GM23338 (cell line): ENCODE measurements at regions not wholly inside any gene's neighbourhood (a gene's known extent, or its start where the extent isn't known, plus 50 kb on each side); places are given as distances from the start of the nearest gene placed in this dataset.

ENCODE experiments used
- ATAC-seq: fragments of 200-7000 bp; cut with Tn5 transposase; 3 replicates; pipeline ENCODE4 v1.9.1; 2020
- DNase-seq: peaks from one replicate; pipeline ENCODE4 v3.0.0-alpha.2; 2015; ENCODE audit warnings: low spot score
- H2AFZ ChIP-seq: fragments of 200-600 bp; sonication (generic); 2 replicates; pipeline ENCODE4 v1.8.0; 2016; ENCODE audit warnings: antibody characterized with exemption, mild to moderate bottlenecking, moderate library complexity
- H3F3A ChIP-seq: fragments of 200-600 bp; sonication (generic); replicated peaks from 2 replicates; pipeline ENCODE4 v1.8.0; 2017; ENCODE audit warnings: antibody characterized with exemption, mixed run types, low read depth
- H3K27ac ChIP-seq: fragments of 200-600 bp; sonication (generic); 2 replicates; pipeline ENCODE4 v1.6.1; 2016; ENCODE audit warnings: low read depth
- H3K27me3 ChIP-seq: fragments of 200-600 bp; sonication (generic); 2 replicates; pipeline ENCODE4 v1.8.0; 2016; ENCODE audit warnings: mild to moderate bottlenecking, mixed run types, moderate library complexity; ENCODE audit not compliant: insufficient read depth
- H3K36me3 ChIP-seq: fragments of 200-600 bp; sonication (generic); 2 replicates; pipeline ENCODE4 v1.8.0; 2016; ENCODE audit warnings: mild to moderate bottlenecking; ENCODE audit not compliant: insufficient read depth
- H3K4me1 ChIP-seq: fragments of 200-600 bp; sonication (generic); 2 replicates; pipeline ENCODE4 v1.8.0; 2016; ENCODE audit warnings: mild to moderate bottlenecking, moderate library complexity; ENCODE audit not compliant: insufficient read depth
- H3K4me2 ChIP-seq: fragments of 200-600 bp; sonication (generic); 2 replicates; pipeline ENCODE4 v1.7.1; 2017; ENCODE audit warnings: mixed run types
- H3K4me3 ChIP-seq: fragments of 200-600 bp; sonication (generic); 2 replicates; pipeline ENCODE4 v1.6.1; 2016; ENCODE audit warnings: mixed run types
- H3K79me2 ChIP-seq: fragments of 200-600 bp; sonication (generic); replicated peaks from 2 replicates; pipeline ENCODE4 v1.8.0; 2017; ENCODE audit warnings: mild to moderate bottlenecking; ENCODE audit not compliant: insufficient read depth
- H3K9me2 ChIP-seq: fragments of 200-600 bp; sonication (generic); 2 replicates; pipeline ENCODE4 v1.8.0; 2017; ENCODE audit not compliant: insufficient read depth
- H4K20me1 ChIP-seq: fragments of 200-600 bp; sonication (generic); replicated peaks from 2 replicates; pipeline ENCODE4 v1.8.0; 2017; ENCODE audit warnings: mild to moderate bottlenecking; ENCODE audit not compliant: insufficient read depth
- H3K27ac Mint-ChIP-seq: 2 replicates; pipeline ENCODE4 v1.8.0; 2020; ENCODE audit warnings: inconsistent platforms, mild to moderate bottlenecking, moderate library complexity, mixed read lengths
- H3K27me3 Mint-ChIP-seq: 3 replicates; pipeline ENCODE4 v1.8.0; 2022; ENCODE audit warnings: low read depth, mild to moderate bottlenecking, moderate library complexity, mixed read lengths, inconsistent platforms; ENCODE audit not compliant: insufficient read depth, poor library complexity
- H3K36me3 Mint-ChIP-seq: 3 replicates; pipeline ENCODE4 v1.8.0; 2021; ENCODE audit warnings: low read depth, mild to moderate bottlenecking, inconsistent platforms, moderate library complexity, mixed read lengths
- H3K4me1 Mint-ChIP-seq: 3 replicates; pipeline ENCODE4 v1.8.0; 2020; ENCODE audit warnings: mild to moderate bottlenecking, inconsistent platforms, mixed read lengths
- H3K4me3 Mint-ChIP-seq: 3 replicates; pipeline ENCODE4 v1.8.0; 2021; ENCODE audit warnings: moderate library complexity, mild to moderate bottlenecking, inconsistent platforms, mixed read lengths
- H3K9me3 Mint-ChIP-seq: 3 replicates; pipeline ENCODE4 v1.8.0; 2020; ENCODE audit warnings: moderate library complexity, mild to moderate bottlenecking, inconsistent platforms, mixed read lengths
- CREB1 ChIP-seq: fragments of 250-450 bp; sonication (Bioruptor Pico); IDR thresholded peaks from 2 replicates; pipeline ENCODE4 v1.5.0; 2020; ENCODE audit warnings: low read depth, mild to moderate bottlenecking, moderate library complexity
- JUNB ChIP-seq: IDR thresholded peaks from one replicate; pipeline ENCODE4 v1.6.1; 2016; ENCODE audit warnings: antibody characterized with exemption; ENCODE audit not compliant: unreplicated experiment
- NANOG ChIP-seq: IDR thresholded peaks from 2 replicates; pipeline ENCODE4 v1.6.1; 2016; ENCODE audit warnings: antibody characterized with exemption, borderline replicate concordance
- POLR2AphosphoS5 ChIP-seq: IDR thresholded peaks from 2 replicates; pipeline ENCODE4 v1.6.1; 2016; ENCODE audit warnings: antibody characterized with exemption, low read depth
- STAT1 ChIP-seq: IDR thresholded peaks from one replicate; pipeline ENCODE4 v1.6.1; 2016; ENCODE audit warnings: antibody characterized with exemption; ENCODE audit not compliant: unreplicated experiment
- ZNF114 ChIP-seq: fragments of 250-450 bp; sonication (Bioruptor Pico); IDR thresholded peaks from 2 replicates; pipeline ENCODE4 v1.5.0; 2020; ENCODE audit warnings: mild to moderate bottlenecking, moderate library complexity
- ZNF331 ChIP-seq: fragments of 250-450 bp; sonication (Bioruptor Pico); IDR thresholded peaks from 2 replicates; pipeline ENCODE4 v1.5.0; 2020; ENCODE audit warnings: low read depth, mild to moderate bottlenecking, moderate library complexity
- TF ChIP-seq, protein P1 (sequence below): IDR thresholded peaks from one replicate; pipeline ENCODE4 v1.6.1; 2018; ENCODE audit warnings: antibody characterized with exemption; ENCODE audit not compliant: unreplicated experiment
- TF ChIP-seq, protein P2 (sequence below): IDR thresholded peaks from 2 replicates; pipeline ENCODE4 v1.6.1; 2016; ENCODE audit warnings: antibody characterized with exemption
- TF ChIP-seq, protein P3 (sequence below): fragments of 250-450 bp; sonication (Bioruptor Pico); IDR thresholded peaks from 2 replicates; pipeline ENCODE4 v1.5.0; 2020; ENCODE audit warnings: mild to moderate bottlenecking, moderate library complexity
- TF ChIP-seq, protein P4 (sequence below), 2 experiments: fragments of 200-600 bp in 1 of 2; sonication (generic) in 1 of 2; conservative IDR thresholded peaks; 2 replicates each; pipeline versions ENCODE4 v1.5.1 to v1.6.1; 2016 to 2017; ENCODE audit warnings: antibody characterized with exemption in 2 of 2, low read depth in 2 of 2, mild to moderate bottlenecking in 2 of 2, moderate library complexity in 1 of 2

DNA sequence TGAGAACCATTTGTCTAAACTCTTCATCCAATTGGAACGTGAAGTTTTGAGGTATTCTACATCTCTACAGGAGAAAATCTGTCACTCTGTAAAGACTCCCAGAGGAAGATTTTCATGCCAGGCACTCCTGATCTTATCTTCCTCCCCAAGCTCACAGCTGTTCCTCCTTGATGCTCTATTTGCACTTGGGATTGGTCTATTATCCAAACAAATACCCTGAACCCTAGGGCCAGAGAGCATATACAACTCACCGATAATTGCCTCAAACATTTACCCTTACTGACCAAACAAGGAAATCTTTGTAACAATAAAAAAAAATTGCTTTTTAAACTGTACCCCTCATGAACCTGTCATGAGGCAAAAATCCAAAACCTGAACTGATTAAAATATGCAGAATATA lies 372.7 kb downstream of the SH2D1A start:
- TF ChIP-seq CREB1 (CRISPR knock-in tag) (no peak), ZNF331 (CRISPR knock-in tag) (no peak), NANOG (no peak), ZNF114 (CRISPR knock-in tag) (no peak), POLR2AphosphoS5 (no peak), JUNB (no peak), STAT1 (no peak)
- TF ChIP-seq, protein P1, sequence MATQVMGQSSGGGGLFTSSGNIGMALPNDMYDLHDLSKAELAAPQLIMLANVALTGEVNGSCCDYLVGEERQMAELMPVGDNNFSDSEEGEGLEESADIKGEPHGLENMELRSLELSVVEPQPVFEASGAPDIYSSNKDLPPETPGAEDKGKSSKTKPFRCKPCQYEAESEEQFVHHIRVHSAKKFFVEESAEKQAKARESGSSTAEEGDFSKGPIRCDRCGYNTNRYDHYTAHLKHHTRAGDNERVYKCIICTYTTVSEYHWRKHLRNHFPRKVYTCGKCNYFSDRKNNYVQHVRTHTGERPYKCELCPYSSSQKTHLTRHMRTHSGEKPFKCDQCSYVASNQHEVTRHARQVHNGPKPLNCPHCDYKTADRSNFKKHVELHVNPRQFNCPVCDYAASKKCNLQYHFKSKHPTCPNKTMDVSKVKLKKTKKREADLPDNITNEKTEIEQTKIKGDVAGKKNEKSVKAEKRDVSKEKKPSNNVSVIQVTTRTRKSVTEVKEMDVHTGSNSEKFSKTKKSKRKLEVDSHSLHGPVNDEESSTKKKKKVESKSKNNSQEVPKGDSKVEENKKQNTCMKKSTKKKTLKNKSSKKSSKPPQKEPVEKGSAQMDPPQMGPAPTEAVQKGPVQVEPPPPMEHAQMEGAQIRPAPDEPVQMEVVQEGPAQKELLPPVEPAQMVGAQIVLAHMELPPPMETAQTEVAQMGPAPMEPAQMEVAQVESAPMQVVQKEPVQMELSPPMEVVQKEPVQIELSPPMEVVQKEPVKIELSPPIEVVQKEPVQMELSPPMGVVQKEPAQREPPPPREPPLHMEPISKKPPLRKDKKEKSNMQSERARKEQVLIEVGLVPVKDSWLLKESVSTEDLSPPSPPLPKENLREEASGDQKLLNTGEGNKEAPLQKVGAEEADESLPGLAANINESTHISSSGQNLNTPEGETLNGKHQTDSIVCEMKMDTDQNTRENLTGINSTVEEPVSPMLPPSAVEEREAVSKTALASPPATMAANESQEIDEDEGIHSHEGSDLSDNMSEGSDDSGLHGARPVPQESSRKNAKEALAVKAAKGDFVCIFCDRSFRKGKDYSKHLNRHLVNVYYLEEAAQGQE = no peak
- TF ChIP-seq, protein P2, sequence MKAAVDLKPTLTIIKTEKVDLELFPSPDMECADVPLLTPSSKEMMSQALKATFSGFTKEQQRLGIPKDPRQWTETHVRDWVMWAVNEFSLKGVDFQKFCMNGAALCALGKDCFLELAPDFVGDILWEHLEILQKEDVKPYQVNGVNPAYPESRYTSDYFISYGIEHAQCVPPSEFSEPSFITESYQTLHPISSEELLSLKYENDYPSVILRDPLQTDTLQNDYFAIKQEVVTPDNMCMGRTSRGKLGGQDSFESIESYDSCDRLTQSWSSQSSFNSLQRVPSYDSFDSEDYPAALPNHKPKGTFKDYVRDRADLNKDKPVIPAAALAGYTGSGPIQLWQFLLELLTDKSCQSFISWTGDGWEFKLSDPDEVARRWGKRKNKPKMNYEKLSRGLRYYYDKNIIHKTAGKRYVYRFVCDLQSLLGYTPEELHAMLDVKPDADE = no peak
- TF ChIP-seq, protein P3, sequence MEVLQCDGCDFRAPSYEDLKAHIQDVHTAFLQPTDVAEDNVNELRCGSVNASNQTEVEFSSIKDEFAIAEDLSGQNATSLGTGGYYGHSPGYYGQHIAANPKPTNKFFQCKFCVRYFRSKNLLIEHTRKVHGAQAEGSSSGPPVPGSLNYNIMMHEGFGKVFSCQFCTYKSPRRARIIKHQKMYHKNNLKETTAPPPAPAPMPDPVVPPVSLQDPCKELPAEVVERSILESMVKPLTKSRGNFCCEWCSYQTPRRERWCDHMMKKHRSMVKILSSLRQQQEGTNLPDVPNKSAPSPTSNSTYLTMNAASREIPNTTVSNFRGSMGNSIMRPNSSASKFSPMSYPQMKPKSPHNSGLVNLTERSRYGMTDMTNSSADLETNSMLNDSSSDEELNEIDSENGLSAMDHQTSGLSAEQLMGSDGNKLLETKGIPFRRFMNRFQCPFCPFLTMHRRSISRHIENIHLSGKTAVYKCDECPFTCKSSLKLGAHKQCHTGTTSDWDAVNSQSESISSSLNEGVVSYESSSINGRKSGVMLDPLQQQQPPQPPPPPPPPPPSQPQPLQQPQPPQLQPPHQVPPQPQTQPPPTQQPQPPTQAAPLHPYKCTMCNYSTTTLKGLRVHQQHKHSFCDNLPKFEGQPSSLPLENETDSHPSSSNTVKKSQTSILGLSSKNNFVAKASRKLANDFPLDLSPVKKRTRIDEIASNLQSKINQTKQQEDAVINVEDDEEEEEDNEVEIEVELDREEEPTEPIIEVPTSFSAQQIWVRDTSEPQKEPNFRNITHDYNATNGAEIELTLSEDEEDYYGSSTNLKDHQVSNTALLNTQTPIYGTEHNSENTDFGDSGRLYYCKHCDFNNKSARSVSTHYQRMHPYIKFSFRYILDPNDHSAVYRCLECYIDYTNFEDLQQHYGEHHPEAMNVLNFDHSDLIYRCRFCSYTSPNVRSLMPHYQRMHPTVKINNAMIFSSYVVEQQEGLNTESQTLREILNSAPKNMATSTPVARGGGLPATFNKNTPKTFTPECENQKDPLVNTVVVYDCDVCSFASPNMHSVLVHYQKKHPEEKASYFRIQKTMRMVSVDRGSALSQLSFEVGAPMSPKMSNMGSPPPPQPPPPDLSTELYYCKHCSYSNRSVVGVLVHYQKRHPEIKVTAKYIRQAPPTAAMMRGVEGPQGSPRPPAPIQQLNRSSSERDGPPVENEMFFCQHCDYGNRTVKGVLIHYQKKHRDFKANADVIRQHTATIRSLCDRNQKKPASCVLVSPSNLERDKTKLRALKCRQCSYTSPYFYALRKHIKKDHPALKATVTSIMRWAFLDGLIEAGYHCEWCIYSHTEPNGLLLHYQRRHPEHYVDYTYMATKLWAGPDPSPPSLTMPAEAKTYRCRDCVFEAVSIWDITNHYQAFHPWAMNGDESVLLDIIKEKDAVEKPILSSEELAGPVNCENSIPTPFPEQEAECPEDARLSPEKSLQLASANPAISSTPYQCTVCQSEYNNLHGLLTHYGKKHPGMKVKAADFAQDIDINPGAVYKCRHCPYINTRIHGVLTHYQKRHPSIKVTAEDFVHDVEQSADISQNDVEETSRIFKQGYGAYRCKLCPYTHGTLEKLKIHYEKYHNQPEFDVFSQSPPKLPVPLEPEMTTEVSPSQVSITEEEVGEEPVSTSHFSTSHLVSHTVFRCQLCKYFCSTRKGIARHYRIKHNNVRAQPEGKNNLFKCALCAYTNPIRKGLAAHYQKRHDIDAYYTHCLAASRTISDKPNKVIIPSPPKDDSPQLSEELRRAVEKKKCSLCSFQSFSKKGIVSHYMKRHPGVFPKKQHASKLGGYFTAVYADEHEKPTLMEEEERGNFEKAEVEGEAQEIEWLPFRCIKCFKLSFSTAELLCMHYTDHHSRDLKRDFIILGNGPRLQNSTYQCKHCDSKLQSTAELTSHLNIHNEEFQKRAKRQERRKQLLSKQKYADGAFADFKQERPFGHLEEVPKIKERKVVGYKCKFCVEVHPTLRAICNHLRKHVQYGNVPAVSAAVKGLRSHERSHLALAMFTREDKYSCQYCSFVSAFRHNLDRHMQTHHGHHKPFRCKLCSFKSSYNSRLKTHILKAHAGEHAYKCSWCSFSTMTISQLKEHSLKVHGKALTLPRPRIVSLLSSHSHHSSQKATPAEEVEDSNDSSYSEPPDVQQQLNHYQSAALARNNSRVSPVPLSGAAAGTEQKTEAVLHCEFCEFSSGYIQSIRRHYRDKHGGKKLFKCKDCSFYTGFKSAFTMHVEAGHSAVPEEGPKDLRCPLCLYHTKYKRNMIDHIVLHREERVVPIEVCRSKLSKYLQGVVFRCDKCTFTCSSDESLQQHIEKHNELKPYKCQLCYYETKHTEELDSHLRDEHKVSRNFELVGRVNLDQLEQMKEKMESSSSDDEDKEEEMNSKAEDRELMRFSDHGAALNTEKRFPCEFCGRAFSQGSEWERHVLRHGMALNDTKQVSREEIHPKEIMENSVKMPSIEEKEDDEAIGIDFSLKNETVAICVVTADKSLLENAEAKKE (CRISPR knock-in tag) = no peak
- TF ChIP-seq, protein P4, sequence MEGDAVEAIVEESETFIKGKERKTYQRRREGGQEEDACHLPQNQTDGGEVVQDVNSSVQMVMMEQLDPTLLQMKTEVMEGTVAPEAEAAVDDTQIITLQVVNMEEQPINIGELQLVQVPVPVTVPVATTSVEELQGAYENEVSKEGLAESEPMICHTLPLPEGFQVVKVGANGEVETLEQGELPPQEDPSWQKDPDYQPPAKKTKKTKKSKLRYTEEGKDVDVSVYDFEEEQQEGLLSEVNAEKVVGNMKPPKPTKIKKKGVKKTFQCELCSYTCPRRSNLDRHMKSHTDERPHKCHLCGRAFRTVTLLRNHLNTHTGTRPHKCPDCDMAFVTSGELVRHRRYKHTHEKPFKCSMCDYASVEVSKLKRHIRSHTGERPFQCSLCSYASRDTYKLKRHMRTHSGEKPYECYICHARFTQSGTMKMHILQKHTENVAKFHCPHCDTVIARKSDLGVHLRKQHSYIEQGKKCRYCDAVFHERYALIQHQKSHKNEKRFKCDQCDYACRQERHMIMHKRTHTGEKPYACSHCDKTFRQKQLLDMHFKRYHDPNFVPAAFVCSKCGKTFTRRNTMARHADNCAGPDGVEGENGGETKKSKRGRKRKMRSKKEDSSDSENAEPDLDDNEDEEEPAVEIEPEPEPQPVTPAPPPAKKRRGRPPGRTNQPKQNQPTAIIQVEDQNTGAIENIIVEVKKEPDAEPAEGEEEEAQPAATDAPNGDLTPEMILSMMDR (conservative IDR thresholded peaks at IDR 0.05; ENCODE audit: low read depth in 2 of 2) = no peak
- Histone ChIP-seq H3K27ac (no peak overlapping the region), H3K27me3 (no peaks in the 10 kb centered on the region), H3K79me2 (no peaks in the 10 kb centered on the region), H3K36me3 (no peaks in the 10 kb centered on the region), H3K4me2 (no peak overlapping the region), H3K9me2 (no peaks in the 10 kb centered on the region), H4K20me1 (no peaks in the 10 kb centered on the region), H3K4me1 (no peaks in the 10 kb centered on the region), H3K4me3 (no peak overlapping the region), H2AFZ (no peak overlapping the region), H3F3A (no peaks in the 10 kb centered on the region)
- no peaks in the 10 kb centered on the region for H3K27me3 Mint-ChIP-seq
- H3K9me3 Mint-ChIP-seq = no peaks in the 10 kb centered on the region
- H3K4me1 Mint-ChIP-seq = no peaks in the 10 kb centered on the region
- no peaks in the 10 kb centered on the region for H3K36me3 Mint-ChIP-seq
- no peak overlapping the region for H3K4me3 Mint-ChIP-seq
- no peak for DNase-seq
- H3K27ac Mint-ChIP-seq = no peak overlapping the region
- no peak for ATAC-seq
